K562 (cell line): ENCODE measurements at regions not wholly inside any gene's neighbourhood (a gene's known extent, or its start where the extent isn't known, plus 50 kb on each side); places are given as distances from the start of the nearest gene placed in this dataset.

Experiments
- CSDE1 ChIP-seq, 2 experiments: fragments of 450-650 bp; IDR thresholded peaks; 2 replicates each; pipeline ENCODE4 v1.6.1; 2016; ENCODE audit warnings: mild to moderate bottlenecking in 1 of 2
- DIDO1 ChIP-seq: fragments of 450-650 bp; IDR thresholded peaks from 2 replicates; pipeline ENCODE4 v1.6.1; 2016; ENCODE audit warnings: low read depth, missing biosample characterization, missing genetic modification characterization
- DLX4 ChIP-seq: fragments of 250-450 bp; sonication (Bioruptor Pico); IDR thresholded peaks from 2 replicates; pipeline ENCODE4 v1.6.1; 2021; ENCODE audit warnings: mild to moderate bottlenecking
- EP400 ChIP-seq: fragments of 450-650 bp; IDR thresholded peaks from 2 replicates; pipeline ENCODE4 v1.6.1; 2017; ENCODE audit warnings: antibody characterized with exemption, mild to moderate bottlenecking, moderate library complexity
- ESRRA ChIP-seq: fragments of 450-650 bp; IDR thresholded peaks from 2 replicates; pipeline ENCODE4 v1.6.1; 2014; ENCODE audit warnings: low read depth, mild to moderate bottlenecking, moderate library complexity, borderline replicate concordance
- FOS ChIP-seq: IDR thresholded peaks from 3 replicates; pipeline ENCODE4 v1.6.1; 2011; ENCODE audit not compliant: insufficient read length; ENCODE audit errors: extremely low read depth
- HMBOX1 ChIP-seq: sonication (generic); IDR thresholded peaks from 2 replicates; pipeline ENCODE4 v1.6.1; 2016
- ID3 ChIP-seq, 2 experiments: fragments of 250-450 bp in 1 of 2; fragments of 450-650 bp in 1 of 2; sonication (Bioruptor Pico) in 1 of 2; IDR thresholded peaks; 2 replicates each; pipeline versions ENCODE4 v1.6.1 to v1.8.0; 2016 to 2021; ENCODE audit warnings: mild to moderate bottlenecking in 2 of 2, moderate library complexity in 2 of 2, missing compliant biosample characterization in 1 of 2, missing genetic modification characterization in 1 of 2
- NCOR1 ChIP-seq: fragments of 450-650 bp; IDR thresholded peaks from 2 replicates; pipeline ENCODE4 v1.6.1; 2016; ENCODE audit warnings: mild to moderate bottlenecking, moderate library complexity
- POLR2AphosphoS5 ChIP-seq: IDR thresholded peaks from 2 replicates; pipeline ENCODE4 v1.6.1; 2011; ENCODE audit warnings: mild to moderate bottlenecking, low read depth, low read length, moderate library complexity; ENCODE audit not compliant: control insufficient read depth, insufficient read depth
- RBM22 ChIP-seq: fragments of 200-400 bp; formaldehyde crosslinking; IDR thresholded peaks from 2 replicates; pipeline ENCODE4 v1.6.1; 2018; ENCODE audit warnings: low read length, low read depth; ENCODE audit not compliant: poor library complexity, severe bottlenecking
- SMARCC2 ChIP-seq: fragments of 450-650 bp; IDR thresholded peaks from 2 replicates; pipeline ENCODE4 v1.6.1; 2017; ENCODE audit warnings: antibody characterized with exemption, moderate library complexity, mild to moderate bottlenecking, low read depth
- STAT5B ChIP-seq: fragments of 250-450 bp; sonication (Bioruptor Pico); IDR thresholded peaks from 2 replicates; pipeline ENCODE4 v1.8.0; 2021; ENCODE audit warnings: mild to moderate bottlenecking, inconsistent platforms
- TARDBP ChIP-seq: fragments of 450-650 bp; IDR thresholded peaks from 2 replicates; pipeline ENCODE4 v1.6.1; 2016
- ZKSCAN1 ChIP-seq: fragments of 150-350 bp; IDR thresholded peaks from 2 replicates; pipeline ENCODE4 v1.6.1; 2016; ENCODE audit warnings: low read depth, low read length
- ZNF134 ChIP-seq: fragments of 250-450 bp; sonication (Bioruptor Pico); conservative IDR thresholded peaks from 2 replicates; pipeline ENCODE4 v1.4.0; 2020
- ZNF175 ChIP-seq: fragments of 200-800 bp; sonication (Bioruptor generic); IDR thresholded peaks from 2 replicates; pipeline ENCODE4 v1.6.1; 2016; ENCODE audit warnings: low read depth, mild to moderate bottlenecking, missing genetic modification characterization, missing compliant biosample characterization
- ZNF239 ChIP-seq: fragments of 250-450 bp; sonication (Bioruptor Pico); IDR thresholded peaks from 2 replicates; pipeline ENCODE4 v1.4.0; 2020; ENCODE audit warnings: mild to moderate bottlenecking
- ZNF668 ChIP-seq: fragments of 250-450 bp; sonication (Bioruptor Pico); IDR thresholded peaks from 2 replicates; pipeline ENCODE4 v1.8.0; 2022; ENCODE audit warnings: mild to moderate bottlenecking, inconsistent platforms

GRCh38 chr7:106572394-106573124 lies 88.4 kb downstream of the CCDC71L start (continued):
- TF ChIP-seq STAT5B: no peak
- no peak for TF ChIP-seq EP400
- peak; percentile 90 for TF ChIP-seq ESRRA
- no peak for TF ChIP-seq ZNF175 (CRISPR knock-in tag)
- TF ChIP-seq RBM22: no peak
- TF ChIP-seq CSDE1 (IDR thresholded peaks at IDR 0.05): no peak
- TF ChIP-seq DLX4 (CRISPR knock-in tag): no peak
- TF ChIP-seq FOS: no peak
- no peak for TF ChIP-seq SMARCC2
- TF ChIP-seq POLR2AphosphoS5: no peak
- TF ChIP-seq ID3 (CRISPR knock-in tag; IDR thresholded peaks at IDR 0.05): no peak
- 0 out of 2 replicates have a peak, but pooled peaks have one; percentile 13 for TF ChIP-seq ID3 (tag; IDR thresholded peaks at IDR 0.05)
- no peak for TF ChIP-seq ZNF239 (CRISPR knock-in tag)
- no peak for TF ChIP-seq ZKSCAN1
- TF ChIP-seq ZNF668 (CRISPR knock-in tag): no peak
- TF ChIP-seq TARDBP: no peak
- no peak for TF ChIP-seq NCOR1
- peak; percentile 31; the same call in 1 of the 2 replicates for TF ChIP-seq HMBOX1
- no peak for TF ChIP-seq ZNF134 (CRISPR knock-in tag)
- TF ChIP-seq DIDO1 (tag): no peak
